GM18511 (cell line): ENCODE measurements at regions not wholly inside any gene's neighbourhood (a gene's known extent, or its start where the extent isn't known, plus 50 kb on each side); places are given as distances from the start of the nearest gene placed in this dataset.

ENCODE experiments used
- ATAC-seq: cut with Tn5 transposase; IDR thresholded peaks from one replicate; pipeline ENCODE4 v1.9.1; 2021; ENCODE audit warnings: mild to moderate bottlenecking, moderate library complexity; ENCODE audit not compliant: unreplicated experiment

GRCh38 chr9:134227451-134228411 lies 63.4 kb upstream of the RNU6ATAC start:
- no peak for ATAC-seq

- no peak for ATAC-seq
These were observed 64.3 kb upstream of the RNU6ATAC start for GRCh38 chr9:134228649-134229048.

- no peak for ATAC-seq
These were observed 65.2 kb upstream of the RNU6ATAC start for GRCh38 chr9:134229466-134230091.

- ATAC-seq, result no peak
These were observed 66.0 kb upstream of the RNU6ATAC start for GRCh38 chr9:134230092-134230941.

GRCh38 chr9:134230942-134231325 lies 66.6 kb upstream of the RNU6ATAC start:
- ATAC-seq, result no peak

- ATAC-seq, result no peak
These were observed 67.0 kb upstream of the RNU6ATAC start for GRCh38 chr9:134231330-134231745.

GRCh38 chr9:134231767-134232166 lies 67.4 kb upstream of the RNU6ATAC start:
- no peak for ATAC-seq

- ATAC-seq, result no peak
These were observed 68.7 kb upstream of the RNU6ATAC start for GRCh38 chr9:134233022-134233421.

GRCh38 chr9:134234001-134234660 lies 69.8 kb upstream of the RNU6ATAC start:
- ATAC-seq, result no peak

- ATAC-seq, result no peak
These were observed 70.5 kb upstream of the RNU6ATAC start for GRCh38 chr9:134234687-134235359.

GRCh38 chr9:134235366-134235765 lies 71.0 kb upstream of the RNU6ATAC start:
- ATAC-seq, result no peak

GRCh38 chr9:134236001-134236421 lies 71.6 kb upstream of the RNU6ATAC start:
- no peak for ATAC-seq

- no peak for ATAC-seq
These were observed 72.7 kb upstream of the RNU6ATAC start for GRCh38 chr9:134236935-134237629.

GRCh38 chr9:134237630-134238265 lies 73.4 kb upstream of the RNU6ATAC start:
- ATAC-seq, result no peak

- ATAC-seq, result no peak
These were observed 75.0 kb upstream of the RNU6ATAC start for GRCh38 chr9:134239130-134239903.

GRCh38 chr9:134239939-134240338 lies 75.6 kb upstream of the RNU6ATAC start:
- no peak for ATAC-seq

GRCh38 chr9:134240361-134240760 lies 76.0 kb upstream of the RNU6ATAC start:
- ATAC-seq, result no peak

- no peak for ATAC-seq
These were observed 78.3 kb upstream of the RNU6ATAC start for GRCh38 chr9:134242706-134243105.
